AG04450 (cell line): ENCODE measurements at regions not wholly inside any gene's neighbourhood (a gene's known extent, or its start where the extent isn't known, plus 50 kb on each side); places are given as distances from the start of the nearest gene placed in this dataset.
"Not testable (repeated sequence)": the region's sequence is repeated elsewhere in the genome, so short reads cannot be mapped to it uniquely, and the experiment has no call there.

Source experiments
- CTCF ChIA-PET: fragments of 300-600, 350-600 bp; formaldehyde crosslinking; extraction: SDS; loops from one replicate; lab custom pipeline; 2022; ENCODE audit warnings: antibody characterized with exemption, inconsistent platforms; lab: Charles Lee
- POLR2A ChIA-PET: fragments of 350-600 bp; formaldehyde crosslinking; extraction: SDS; loops from one replicate; lab custom pipeline; 2021; ENCODE audit warnings: antibody characterized with exemption, inconsistent platforms; lab: Yijun Ruan, JAX
- DNase-seq: peaks from one replicate; pipeline ENCODE4 v3.0.0-alpha.2; 2011; ENCODE audit warnings: low read depth, low spot score
- H3K27ac ChIP-seq: one replicate; pipeline ENCODE4 v1.5.1; 2012; ENCODE audit warnings: low read depth, low read length, control low read depth
- H3K27me3 ChIP-seq: one replicate; pipeline ENCODE4 v1.6.0; 2012; ENCODE audit warnings: low read length; ENCODE audit not compliant: control insufficient read depth, insufficient read depth
- H3K4me3 ChIP-seq: 2 replicates; pipeline ENCODE4 v1.5.1; 2011; ENCODE audit warnings: mild to moderate bottlenecking, low read depth, low read length, control low read depth
- H3K9me3 ChIP-seq: 2 replicates; pipeline ENCODE4 v1.5.1; 2012; ENCODE audit warnings: low read length; ENCODE audit not compliant: control insufficient read depth, insufficient read depth
- CTCF ChIP-seq: IDR thresholded peaks from 2 replicates; pipeline ENCODE4 v1.5.1; 2011; ENCODE audit warnings: low read depth, low read length, control low read depth, inconsistent platforms

GRCh38 chr3:165658027-165658426 is 179.2 kb downstream of the BCHE start:
- H3K9me3 ChIP-seq = no peaks in the 10 kb centered on the region
- ChIA-PET POLR2A (no interaction called here), CTCF (no interaction called here)
- TF ChIP-seq CTCF = no peak
- no peak overlapping the region for H3K4me3 ChIP-seq
- DNase-seq = no peak
- no peaks in the 10 kb centered on the region for H3K27me3 ChIP-seq
- no peak overlapping the region for H3K27ac ChIP-seq

- TF ChIP-seq CTCF = no peak
- peaks cover 4% of the 10 kb centered on the region; the same call in 1 of the 2 replicates for H3K9me3 ChIP-seq
- no peak overlapping the region for H3K4me3 ChIP-seq
- no peak for DNase-seq
- no peaks in the 10 kb centered on the region for H3K27me3 ChIP-seq
- ChIA-PET POLR2A (no interaction called here), CTCF (no interaction called here)
- H3K27ac ChIP-seq = no peak overlapping the region
Observed at GRCh38 chr3:165653130-165653778, 184.0 kb downstream of the BCHE start.

- H3K27me3 ChIP-seq, CTCF ChIA-PET, POLR2A ChIA-PET, H3K27ac ChIP-seq, H3K4me3 ChIP-seq, DNase-seq, H3K9me3 ChIP-seq: not testable (repeated sequence)
Observed at GRCh38 chr3:165649282-165649681, 187.9 kb downstream of the BCHE start.

GRCh38 chr3:165645191-165645590 is 192.0 kb downstream of the BCHE start:
- Histone ChIP-seq H3K27me3 (no peaks in the 10 kb centered on the region), H3K4me3 (no peak overlapping the region), H3K9me3 (peaks cover 6% of the 10 kb centered on the region), H3K27ac (no peak overlapping the region)
- ChIA-PET POLR2A (no interaction called here), CTCF (no interaction called here)
- TF ChIP-seq CTCF = no peak
- DNase-seq = no peak

GRCh38 chr3:165644331-165644730 is 192.9 kb downstream of the BCHE start:
- peaks cover 3% of the 10 kb centered on the region for H3K9me3 ChIP-seq
- no peak for TF ChIP-seq CTCF
- ChIA-PET POLR2A (no interaction called here), CTCF (interaction anchor here (1.2 kb wide), 1 partner anchor 9 kb away, joined by 3 read pairs; no protein-coding TSS in a partner anchor)
- no peak for DNase-seq
- no peak overlapping the region for H3K4me3 ChIP-seq
- no peak overlapping the region for H3K27ac ChIP-seq
- no peaks in the 10 kb centered on the region for H3K27me3 ChIP-seq
